Vagina (tissue), 2 donors: ENCODE measurements at regions not wholly inside any gene's neighbourhood (a gene's known extent, or its start where the extent isn't known, plus 50 kb on each side); places are given as distances from the start of the nearest gene placed in this dataset.

ENCODE experiments used
- CTCF ChIP-seq, 3 experiments: fragments of 450-650 bp in 2 of 3; fragments of 200-600 bp in 1 of 3; sonication (generic) in 1 of 3; IDR thresholded peaks; one replicate each; pipeline ENCODE4 v1.5.1; 2017 to 2019; ENCODE audit warnings: antibody characterized with exemption in 3 of 3, mild to moderate bottlenecking in 2 of 3, moderate library complexity in 2 of 3
- POLR2A ChIP-seq, 2 donors: fragments of 450-650 bp; IDR thresholded peaks; one replicate each; pipeline ENCODE4 v1.6.1; 2017; ENCODE audit warnings: antibody characterized with exemption in 2 of 2, mild to moderate bottlenecking in 2 of 2, moderate library complexity in 2 of 2

- TF ChIP-seq CTCF (IDR thresholded peaks at IDR 0.05): no peak
- no peak for TF ChIP-seq POLR2A (IDR thresholded peaks at IDR 0.05)
Measured at GRCh38 chr12:127271776-127272175, 995.2 kb upstream of the TMEM132C start.
